K562 (cell line): ENCODE measurements at regions not wholly inside any gene's neighbourhood (a gene's known extent, or its start where the extent isn't known, plus 50 kb on each side); places are given as distances from the start of the nearest gene placed in this dataset.

Source experiments
- CBX5 ChIP-seq: IDR thresholded peaks from 2 replicates; pipeline ENCODE4 v1.6.1; 2014; ENCODE audit warnings: low read depth, borderline replicate concordance
- CC2D1A ChIP-seq: fragments of 450-650 bp; IDR thresholded peaks from 2 replicates; pipeline ENCODE4 v1.6.1; 2017; ENCODE audit warnings: mild to moderate bottlenecking
- DIDO1 ChIP-seq: fragments of 450-650 bp; IDR thresholded peaks from 2 replicates; pipeline ENCODE4 v1.6.1; 2016; ENCODE audit warnings: low read depth, missing biosample characterization, missing genetic modification characterization
- HINFP ChIP-seq: fragments of 450-650 bp; conservative IDR thresholded peaks from 2 replicates; pipeline ENCODE4 v1.6.1; 2016; ENCODE audit warnings: missing genetic modification characterization, low read depth, mild to moderate bottlenecking, control low read depth, missing compliant biosample characterization
- IRF1 ChIP-seq: sonication (generic); formaldehyde crosslinking; IDR thresholded peaks from 2 replicates; pipeline ENCODE4 v1.8.0; 2022; ENCODE audit warnings: missing genetic modification reagents, mild to moderate bottlenecking, borderline replicate concordance
- IRF9 ChIP-seq: fragments of 450-650 bp; IDR thresholded peaks from 2 replicates; pipeline ENCODE4 v1.6.1; 2016; ENCODE audit warnings: missing biosample characterization, missing genetic modification characterization
- MLLT1 ChIP-seq, 2 experiments: fragments of 450-650 bp; IDR thresholded peaks; 2 replicates each; pipeline ENCODE4 v1.6.1; 2016
- MXD1 ChIP-seq: fragments of 250-450 bp; sonication (Bioruptor Pico); IDR thresholded peaks from 2 replicates; pipeline ENCODE4 v1.8.0; 2021; ENCODE audit warnings: borderline replicate concordance, mild to moderate bottlenecking, moderate library complexity; ENCODE audit not compliant: poor library complexity, severe bottlenecking
- NBN ChIP-seq: fragments of 450-650 bp; IDR thresholded peaks from 2 replicates; pipeline ENCODE4 v1.6.1; 2016; ENCODE audit warnings: low read depth, mild to moderate bottlenecking
- TBL1XR1 ChIP-seq, 2 experiments: IDR thresholded peaks; 2 replicates each; pipeline ENCODE4 v1.6.1; 2012; ENCODE audit warnings: improper control_type of control experiment in 2 of 2, low read length in 2 of 2, mild to moderate bottlenecking in 1 of 2
- TBP ChIP-seq: optimal IDR thresholded peaks from 2 replicates; pipeline ENCODE3; 2011; ENCODE audit warnings: low read depth, low read length, improper control_type of control experiment
- ZBTB26 ChIP-seq: fragments of 450-650 bp; formaldehyde crosslinking; IDR thresholded peaks from 2 replicates; pipeline ENCODE4 v1.4.0; 2022; ENCODE audit warnings: missing genetic modification characterization
- ZBTB5 ChIP-seq: fragments of 450-650 bp; IDR thresholded peaks from 2 replicates; pipeline ENCODE4 v1.6.1; 2017; ENCODE audit warnings: antibody characterized with exemption
- ZFP36 ChIP-seq: fragments of 150-350 bp; IDR thresholded peaks from 2 replicates; pipeline ENCODE4 v1.6.1; 2018; ENCODE audit warnings: low read length, low read depth; ENCODE audit not compliant: partially characterized antibody
- ZNF584 ChIP-seq: fragments of 200-800 bp; sonication (Bioruptor generic); IDR thresholded peaks from 2 replicates; pipeline ENCODE4 v1.6.1; 2016; ENCODE audit warnings: low read depth, mild to moderate bottlenecking, missing genetic modification characterization, missing compliant biosample characterization
- ZZZ3 ChIP-seq: fragments of 450-650 bp; IDR thresholded peaks from 2 replicates; pipeline ENCODE4 v1.6.1; 2016; ENCODE audit warnings: antibody characterized with exemption, mild to moderate bottlenecking, moderate library complexity

- TF ChIP-seq TBL1XR1 (IDR thresholded peaks at IDR 0.05; ENCODE audit: low read length in 2 of 2) (no peak), ZZZ3 (no peak), HINFP (tag) (no peak), ZFP36 (peak; percentile 65), CC2D1A (peak; percentile 82; the same call in 1 of the 2 replicates), MXD1 (CRISPR knock-in tag) (no peak), MLLT1 (IDR thresholded peaks at IDR 0.05) (peak in 1 of 2 experiments; percentile 52; a peak in 1 of 4 replicates), TBP (peak; percentile 41), ZNF584 (CRISPR knock-in tag) (no peak), ZBTB26 (CRISPR knock-in tag) (peak; percentile 88), ZBTB5 (0 out of 2 replicates have a peak, but pooled peaks have one; percentile 39), IRF9 (no peak), IRF1 (peak; percentile 37; the same call in 1 of the 2 replicates), DIDO1 (no peak), NBN (peak; percentile 25; the same call in 1 of the 2 replicates), CBX5 (no peak)
Measured at GRCh38 chr1:4006676-4007374, 106.8 kb upstream of the C1orf174 start (continued).
